GM19328 (cell line): ENCODE measurements at regions not wholly inside any gene's neighbourhood (a gene's known extent, or its start where the extent isn't known, plus 50 kb on each side); places are given as distances from the start of the nearest gene placed in this dataset.
"Not testable (repeated sequence)": the region's sequence is repeated elsewhere in the genome, so short reads cannot be mapped to it uniquely, and the experiment has no call there.

Source experiments
- ATAC-seq: cut with Tn5 transposase; IDR thresholded peaks from one replicate; pipeline ENCODE4 v1.9.1; 2021; ENCODE audit warnings: mild to moderate bottlenecking, moderate library complexity; ENCODE audit not compliant: unreplicated experiment

DNA sequence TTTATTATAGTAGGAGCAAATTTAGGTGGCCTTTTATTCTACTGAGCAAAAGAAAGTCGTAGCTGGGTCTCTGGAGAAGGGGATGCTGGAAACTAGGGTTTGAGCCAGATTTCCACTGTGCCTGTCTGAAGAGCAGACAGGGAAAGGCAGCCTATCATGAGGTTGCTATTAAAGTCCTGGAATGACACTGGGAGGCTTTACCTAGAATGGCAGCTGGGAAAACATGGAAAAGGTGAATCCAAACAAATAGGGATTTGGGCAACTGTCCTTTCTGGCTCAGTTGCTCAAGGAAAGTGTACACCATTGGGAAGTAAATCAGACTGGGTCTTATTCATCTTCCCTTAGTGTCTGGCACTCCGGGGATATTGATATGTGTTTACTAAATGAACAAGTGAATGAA lies 154.6 kb downstream of the MTX2 start:
- ATAC-seq = no peak

DNA sequence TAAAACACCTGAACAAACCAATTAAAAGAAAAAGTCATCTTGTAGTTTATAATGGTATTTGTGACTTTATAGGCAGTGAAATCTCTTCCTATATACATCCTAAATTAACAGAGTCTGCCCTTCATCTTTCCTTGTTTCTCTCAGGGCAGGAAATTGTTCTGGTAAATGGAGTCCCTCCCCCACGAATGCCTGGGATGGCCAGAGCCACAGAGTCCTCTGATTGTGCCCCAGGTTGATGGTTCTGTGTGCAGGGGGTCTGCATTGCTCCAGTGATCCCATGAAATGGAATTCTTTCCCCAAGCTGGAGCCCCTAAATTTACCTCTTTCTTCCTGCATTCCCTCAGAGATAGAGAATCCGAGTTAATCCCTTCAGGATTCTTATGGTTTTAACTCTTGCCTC lies 155.5 kb downstream of the MTX2 start:
- ATAC-seq = no peak

- no peak for ATAC-seq
These were observed 158.3 kb downstream of the MTX2 start for GRCh38 chr2:176427549-176427948.

DNA sequence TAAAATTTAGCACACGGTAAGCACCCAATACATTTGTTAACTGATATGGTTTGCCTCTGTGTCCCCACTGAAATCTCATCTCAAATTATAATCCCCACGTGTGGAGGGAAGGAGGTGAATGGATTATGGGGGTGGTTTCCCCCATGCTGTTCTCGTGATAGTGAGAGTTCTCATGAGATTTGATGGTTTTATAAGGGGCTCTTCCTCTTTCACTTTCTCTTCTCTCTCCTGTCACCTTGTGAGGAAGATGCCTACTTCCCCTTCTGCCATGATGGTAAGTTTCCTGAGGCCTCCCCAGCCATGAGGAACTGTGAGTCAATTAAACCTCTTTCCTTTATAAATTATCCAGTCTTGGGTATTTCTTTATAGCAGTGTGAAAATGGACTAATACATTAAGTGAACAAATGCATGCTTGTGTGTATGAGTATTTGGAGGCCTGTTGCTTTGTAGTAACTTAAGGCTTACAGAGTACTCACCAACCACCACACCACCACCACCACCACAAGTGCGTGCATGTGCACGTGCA lies 159.8 kb downstream of the MTX2 start:
- ATAC-seq = not testable (repeated sequence)

DNA sequence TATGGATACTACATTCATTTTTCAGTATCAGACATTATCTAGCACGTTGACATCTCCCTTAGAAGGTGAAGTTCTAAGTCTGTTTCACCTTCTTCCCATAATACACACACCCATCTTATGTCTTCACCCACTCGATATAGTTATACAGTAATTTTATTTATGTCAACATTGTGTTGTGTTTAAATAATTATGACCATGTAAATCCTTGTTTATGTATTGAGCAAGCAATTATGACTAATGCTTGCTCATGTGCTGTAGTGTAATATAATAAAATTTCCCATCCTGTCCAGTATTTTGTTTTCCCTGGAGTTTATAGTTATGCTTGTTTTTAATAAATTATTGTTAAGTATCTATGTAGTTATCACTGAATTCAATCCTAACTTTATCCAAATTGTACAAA lies 163.2 kb downstream of the MTX2 start:
- ATAC-seq = no peak

DNA sequence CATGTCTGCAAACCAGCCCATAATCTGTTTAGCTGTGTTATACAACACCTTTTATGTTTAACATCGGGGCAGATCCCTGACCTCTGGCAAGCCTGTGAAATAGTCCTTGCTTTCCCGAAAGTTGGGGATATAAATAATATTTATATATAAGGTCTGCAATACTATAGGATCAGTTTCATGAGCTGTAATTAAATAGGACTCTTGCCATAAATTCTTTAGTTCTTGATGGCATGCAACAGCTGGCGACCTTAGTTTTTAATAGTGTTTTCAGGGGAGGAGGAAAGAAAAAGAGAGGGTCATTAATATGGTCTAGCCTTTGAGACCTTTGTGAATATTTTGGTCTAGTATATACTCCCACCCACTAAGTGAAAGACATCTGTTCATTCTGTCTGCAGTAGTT lies 166.5 kb downstream of the MTX2 start:
- ATAC-seq = no peak

- no peak for ATAC-seq
These were observed 174.7 kb downstream of the MTX2 start for GRCh38 chr2:176443946-176444345.

GRCh38 chr2:176445956-176446355 lies 176.7 kb downstream of the MTX2 start:
- no peak for ATAC-seq

DNA sequence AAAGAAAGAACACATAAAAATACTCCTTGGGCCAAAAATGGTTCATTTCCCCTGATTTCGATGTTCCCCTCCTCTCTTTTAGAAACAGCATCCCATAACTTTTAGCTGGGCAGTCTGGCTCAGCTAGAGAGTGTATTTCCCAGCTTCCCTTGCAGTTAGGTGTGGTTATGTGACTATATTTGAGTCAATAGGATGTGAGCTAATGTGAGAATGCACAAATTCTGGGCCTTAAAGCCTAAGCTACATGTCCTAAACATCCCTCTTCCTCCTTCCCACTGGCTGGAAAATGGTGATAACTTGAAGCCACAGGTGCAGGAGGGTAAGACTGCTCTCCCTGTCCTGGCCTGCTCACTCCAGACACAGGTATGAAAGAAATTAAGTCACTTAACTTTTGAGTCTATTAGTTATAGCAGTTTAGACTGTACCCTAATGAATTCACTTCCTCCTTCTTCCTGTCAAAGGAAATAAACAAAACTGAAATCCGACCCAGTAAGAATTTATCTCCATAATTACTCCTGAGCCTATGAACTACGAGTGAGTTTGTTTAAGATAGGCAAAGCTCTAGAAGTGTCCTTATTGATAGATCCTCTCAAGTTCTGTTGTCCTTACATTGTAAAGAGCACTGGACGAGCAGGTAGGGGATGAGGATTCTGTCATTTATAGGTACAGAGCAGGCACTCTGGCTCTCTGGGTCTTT lies 177.6 kb downstream of the MTX2 start:
- ATAC-seq = no peak

GRCh38 chr2:176447616-176448015 lies 178.4 kb downstream of the MTX2 start:
- no peak for ATAC-seq

GRCh38 chr2:176449852-176450251 lies 180.6 kb downstream of the MTX2 start:
- no peak for ATAC-seq

DNA sequence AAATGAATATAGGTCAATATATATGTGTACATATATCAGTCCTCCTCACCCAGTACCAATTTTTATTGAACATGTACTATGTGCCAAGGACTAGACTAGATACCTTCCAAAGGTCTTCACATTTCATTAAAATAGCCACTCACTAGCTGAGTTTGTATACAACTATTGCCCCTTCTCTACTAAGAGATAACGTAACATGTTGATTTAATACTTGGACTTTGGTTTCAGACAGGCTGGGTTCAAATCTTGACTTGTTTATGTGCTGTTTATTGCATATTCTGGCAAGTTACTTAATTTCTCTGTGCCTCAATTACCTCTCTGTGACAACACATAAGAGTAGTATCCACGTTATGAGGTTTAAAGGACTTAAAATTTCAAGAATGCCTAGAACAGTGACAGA lies 184.5 kb downstream of the MTX2 start:
- no peak for ATAC-seq

GRCh38 chr2:176454893-176455815 lies 185.9 kb downstream of the MTX2 start:
- no peak for ATAC-seq

GRCh38 chr2:176455816-176456291 lies 186.6 kb downstream of the MTX2 start:
- no peak for ATAC-seq

DNA sequence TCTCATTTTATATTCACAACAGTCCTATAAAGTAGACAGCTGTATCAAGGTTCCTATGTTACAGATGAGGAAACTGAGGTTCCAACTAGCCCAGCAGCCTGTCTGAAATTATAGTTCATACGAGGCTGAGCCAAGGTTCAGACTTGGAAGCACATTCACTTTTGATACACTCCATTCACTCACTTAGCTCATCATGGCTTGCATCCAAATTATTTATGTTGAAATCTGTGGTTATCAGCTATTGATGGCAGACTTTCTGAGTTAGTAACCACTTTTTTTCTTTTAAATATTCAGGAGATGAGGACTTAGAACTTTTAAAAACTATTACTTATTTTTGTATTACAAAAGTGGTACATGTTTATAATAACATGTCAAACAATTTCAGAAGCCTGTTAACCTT lies 188.2 kb downstream of the MTX2 start:
- ATAC-seq = no peak

- ATAC-seq = no peak
These were observed 192.0 kb downstream of the MTX2 start for GRCh38 chr2:176461098-176461808.

GRCh38 chr2:176461809-176462670 lies 192.8 kb downstream of the MTX2 start:
- ATAC-seq = no peak

- ATAC-seq = no peak
These were observed 194.3 kb downstream of the MTX2 start for GRCh38 chr2:176463546-176463945.

DNA sequence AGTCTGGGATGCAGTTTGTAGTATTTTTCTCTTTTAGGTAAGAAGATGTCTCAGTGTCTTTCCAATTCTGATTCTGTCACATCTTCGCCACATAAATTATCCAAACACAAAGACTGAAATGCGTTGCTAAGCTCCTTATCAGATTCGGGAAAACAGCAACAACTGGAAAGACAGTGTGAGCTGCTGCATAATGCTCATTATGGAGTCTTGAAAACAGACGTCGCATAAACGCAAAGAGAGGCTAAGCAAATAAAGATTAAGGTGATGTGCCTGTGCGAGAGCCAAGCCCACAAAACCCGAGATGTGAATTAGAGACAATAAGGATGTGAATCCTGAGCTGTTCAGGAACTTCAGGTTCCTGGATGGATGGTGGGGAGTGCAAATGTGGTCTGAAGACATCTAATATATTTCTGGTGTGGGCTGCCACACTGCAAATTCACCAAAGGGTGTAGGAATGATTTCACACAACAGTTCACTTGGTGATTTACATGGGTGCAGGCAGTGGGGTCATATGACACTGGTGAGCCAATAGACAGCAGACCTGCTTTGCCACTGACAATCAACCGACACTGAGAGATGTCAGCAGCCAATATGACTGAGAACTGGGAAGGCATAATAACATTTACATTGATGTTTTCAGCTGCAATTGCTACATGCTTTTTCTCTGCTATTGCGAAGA lies 195.8 kb downstream of the MTX2 start:
- no peak for ATAC-seq
